GM18951 (cell line): ENCODE measurements at regions not wholly inside any gene's neighbourhood (a gene's known extent, or its start where the extent isn't known, plus 50 kb on each side); places are given as distances from the start of the nearest gene placed in this dataset.

Experiments
- POLR2A ChIP-seq: IDR thresholded peaks from 4 replicates; pipeline ENCODE4 v1.6.1; 2011; ENCODE audit warnings: mild to moderate bottlenecking; ENCODE audit not compliant: insufficient read length, insufficient read depth; ENCODE audit errors: extremely low read depth
- in situ Hi-C: fragments of 300-500 bp; cut with MboI; formaldehyde crosslinking; loops from one replicate; pipeline ENCODE4 v1.12.0; 2022; ENCODE audit warnings: low sequenced_read_pairs, mixed read lengths, inconsistent platforms; ENCODE audit not compliant: unreplicated experiment

GRCh38 chr10:58918887-58919286 lies 257.6 kb upstream of the PHYHIPL start:
- no peak for TF ChIP-seq POLR2A
- in situ Hi-C loops = no loop called here

- no peak for TF ChIP-seq POLR2A
- in situ Hi-C loops = no loop called here
These were observed 256.4 kb upstream of the PHYHIPL start for GRCh38 chr10:58919927-58920654.

GRCh38 chr10:58920655-58921003 lies 255.8 kb upstream of the PHYHIPL start:
- in situ Hi-C loops = no loop called here
- TF ChIP-seq POLR2A = no peak

- in situ Hi-C loops = no loop called here
- TF ChIP-seq POLR2A = no peak
These were observed 255.0 kb upstream of the PHYHIPL start for GRCh38 chr10:58921421-58921855.

GRCh38 chr10:58925381-58925780 lies 251.1 kb upstream of the PHYHIPL start:
- in situ Hi-C loops = no loop called here

GRCh38 chr10:58930500-58930899 lies 245.9 kb upstream of the PHYHIPL start:
- TF ChIP-seq POLR2A = no peak
- in situ Hi-C loops = no loop called here

More at GRCh38 chr10:58925381-58925780, 251.1 kb upstream of the PHYHIPL start:
- TF ChIP-seq POLR2A = no peak

- no peak for TF ChIP-seq POLR2A
- in situ Hi-C loops = no loop called here
These were observed 244.3 kb upstream of the PHYHIPL start for GRCh38 chr10:58932126-58932525.

- in situ Hi-C loops = no loop called here
- TF ChIP-seq POLR2A = no peak
These were observed 243.7 kb upstream of the PHYHIPL start for GRCh38 chr10:58932577-58933314.

- TF ChIP-seq POLR2A = no peak
- in situ Hi-C loops = no loop called here
These were observed 240.1 kb upstream of the PHYHIPL start for GRCh38 chr10:58936364-58936763.

- in situ Hi-C loops = no loop called here
- no peak for TF ChIP-seq POLR2A
These were observed 239.0 kb upstream of the PHYHIPL start for GRCh38 chr10:58937423-58937822.

GRCh38 chr10:58942724-58943123 lies 233.7 kb upstream of the PHYHIPL start:
- in situ Hi-C loops = no loop called here
- no peak for TF ChIP-seq POLR2A

GRCh38 chr10:58943256-58943890 lies 233.1 kb upstream of the PHYHIPL start:
- no peak for TF ChIP-seq POLR2A
- in situ Hi-C loops = no loop called here

- in situ Hi-C loops = no loop called here
- TF ChIP-seq POLR2A = no peak
These were observed 232.5 kb upstream of the PHYHIPL start for GRCh38 chr10:58943960-58944359.

GRCh38 chr10:58948303-58948702 lies 228.1 kb upstream of the PHYHIPL start:
- TF ChIP-seq POLR2A = no peak
- in situ Hi-C loops = no loop called here

GRCh38 chr10:58950618-58951017 lies 225.8 kb upstream of the PHYHIPL start:
- no peak for TF ChIP-seq POLR2A
- in situ Hi-C loops = loop anchor here (25.0 kb wide), 1 partner anchor 662 kb away; no protein-coding TSS in a partner anchor
